Stomach (tissue), 8 donors: ENCODE measurements at regions not wholly inside any gene's neighbourhood (a gene's known extent, or its start where the extent isn't known, plus 50 kb on each side); places are given as distances from the start of the nearest gene placed in this dataset.

Experiments
- DNase-seq, 2 donors: peaks; one replicate each; pipeline versions ENCODE4 v3.0.0 to v3.0.0-alpha.2; 2013 to 2019
- H3K27ac ChIP-seq, 5 donors: fragments of 200-600 bp in 4 of 5; sonication (generic) in 4 of 5; one replicate each; pipeline ENCODE4 v1.5.1; 2013 to 2019; ENCODE audit warnings: mild to moderate bottlenecking in 1 of 5, moderate library complexity in 1 of 5
- H3K27me3 ChIP-seq, 3 donors: fragments of 200-600 bp; sonication (generic); one replicate each; pipeline ENCODE4 v1.5.1; 2017 to 2019; ENCODE audit warnings: mixed run types in 1 of 3
- H3K36me3 ChIP-seq, 4 donors: fragments of 200-600 bp; sonication (generic); 1 replicate in 3 of 4; 2 replicates in 1 of 4; pipeline ENCODE4 v1.5.1; 2016 to 2019
- H3K4me1 ChIP-seq, 4 donors: fragments of 200-600 bp; sonication (generic); one replicate each; pipeline ENCODE4 v1.5.1; 2016 to 2019
- H3K4me3 ChIP-seq, 4 donors: fragments of 200-600 bp; sonication (generic) in 3 of 4; one replicate each; pipeline ENCODE4 v1.5.1; 2016 to 2019; ENCODE audit warnings: mild to moderate bottlenecking in 1 of 4
- H3K9me3 ChIP-seq, 4 donors: fragments of 200-600 bp; sonication (generic); one replicate each; pipeline ENCODE4 v1.5.1; 2016 to 2019
- CTCF ChIP-seq, 7 experiments: fragments of 450-650 bp in 4 of 7; fragments of 200-600 bp in 3 of 7; sonication (generic) in 3 of 7; IDR thresholded peaks; one replicate each; pipeline ENCODE4 v1.5.1; 2016 to 2019; ENCODE audit warnings: antibody characterized with exemption in 7 of 7, control low read depth in 2 of 7, mild to moderate bottlenecking in 1 of 7
- EP300 ChIP-seq: sonication (generic); formaldehyde crosslinking; IDR thresholded peaks from one replicate; pipeline ENCODE4 v1.6.1; 2017; ENCODE audit warnings: antibody characterized with exemption
- POLR2A ChIP-seq, 4 donors: fragments of 450-650 bp; IDR thresholded peaks; one replicate each; pipeline ENCODE4 v1.6.1; 2016; ENCODE audit warnings: antibody characterized with exemption in 4 of 4, control low read depth in 2 of 4, mild to moderate bottlenecking in 1 of 4, moderate library complexity in 1 of 4
- POLR2AphosphoS5 ChIP-seq, 3 donors: sonication (generic); formaldehyde crosslinking; IDR thresholded peaks; one replicate each; pipeline ENCODE4 v1.6.1; 2016; ENCODE audit warnings: antibody characterized with exemption in 3 of 3
- WGBS, 5 donors: extraction: QIAGEN DNeasy Blood & Tissue Kit in 3 of 5; methylation state at CpG; one replicate each; pipeline versions ENCODE4 v1.1.5 to v1.1.7; 2013 to 2018; 5-methylcytosine and 5-hydroxymethylcytosine counted together
- intact Hi-C: fragments of 100-400 bp; cut with DNase I; formaldehyde crosslinking; loops from one replicate; pipeline ENCODE4 v1.15.1; 2023; ENCODE audit warnings: low total_unique reads
- donor health status: healthy with polysubstance abuse.
- donor health status: Bipolar disorder and iron deficiency.
- donor health status: healthy.

GRCh38 chrX:39600222-39600621 lies 497.5 kb downstream of the BCOR start:
- 74 to 89% (median 87%) methylated on average over 3 to 6 of the region's 6 CpGs for WGBS, 5 donors
- Histone ChIP-seq H3K27me3 (peaks cover 0 to 3% (median 0%) of the 10 kb centered on the region in 3 donors), H3K9me3 (no peaks in the 10 kb centered on the region), H3K4me1 (no peaks in the 10 kb centered on the region), H3K4me3 (no peak overlapping the region), H3K36me3 (no peaks in the 10 kb centered on the region), H3K27ac (no peak overlapping the region)
- intact Hi-C loops = no loop called here
- no peak for TF ChIP-seq EP300
- no peak for TF ChIP-seq CTCF (IDR thresholded peaks at IDR 0.05)
- TF ChIP-seq POLR2AphosphoS5 (IDR thresholded peaks at IDR 0.05) = no peak
- no peak for DNase-seq

- Histone ChIP-seq H3K27me3 (peaks cover 0 to 9% (median 0%) of the 10 kb centered on the region in 3 donors), H3K27ac (no peak overlapping the region), H3K9me3 (peaks cover 0 to 4% (median under 1%) of the 10 kb centered on the region in 4 donors), H3K4me3 (no peak overlapping the region), H3K36me3 (no peaks in the 10 kb centered on the region), H3K4me1 (no peaks in the 10 kb centered on the region)
- 47 to 61% (median 55%) methylated on average over 11 to 19 of the region's 19 CpGs for WGBS, 5 donors
- intact Hi-C loops = no loop called here
- no peak for TF ChIP-seq POLR2AphosphoS5 (IDR thresholded peaks at IDR 0.05)
- no peak for TF ChIP-seq POLR2A (IDR thresholded peaks at IDR 0.05)
- no peak for TF ChIP-seq CTCF (IDR thresholded peaks at IDR 0.05)
- TF ChIP-seq EP300 = no peak
- no peak for DNase-seq
These were observed 496.3 kb downstream of the BCOR start for GRCh38 chrX:39601231-39602177.

GRCh38 chrX:39602195-39602594 lies 495.6 kb downstream of the BCOR start:
- WGBS, 5 donors = 61 to 91% (median 83%) methylated on average over 3 to 4 of the region's 4 CpGs

GRCh38 chrX:39603230-39603629 lies 494.5 kb downstream of the BCOR start:
- Histone ChIP-seq H3K27ac (no peak overlapping the region), H3K4me3 (no peak overlapping the region), H3K27me3 (peaks cover 0 to 9% (median 0%) of the 10 kb centered on the region in 3 donors), H3K9me3 (peaks cover 0 to 16% (median 7%) of the 10 kb centered on the region in 4 donors), H3K4me1 (no peaks in the 10 kb centered on the region), H3K36me3 (no peaks in the 10 kb centered on the region)
- no peak for DNase-seq
- WGBS, 5 donors = 50 to 63% (median 57%) methylated on average over 4 of the region's 4 CpGs
- intact Hi-C loops = no loop called here
- TF ChIP-seq POLR2A (IDR thresholded peaks at IDR 0.05) (no peak), EP300 (no peak), CTCF (IDR thresholded peaks at IDR 0.05) (no peak), POLR2AphosphoS5 (IDR thresholded peaks at IDR 0.05) (no peak)

More at GRCh38 chrX:39602195-39602594, 495.6 kb downstream of the BCOR start:
- TF ChIP-seq POLR2AphosphoS5 (IDR thresholded peaks at IDR 0.05) (no peak), POLR2A (IDR thresholded peaks at IDR 0.05) (no peak), CTCF (IDR thresholded peaks at IDR 0.05) (no peak), EP300 (no peak)
- Histone ChIP-seq H3K4me3 (no peak overlapping the region), H3K9me3 (peaks cover 0 to 11% (median 4%) of the 10 kb centered on the region in 4 donors), H3K27ac (peak overlapping the region in 1 of 5 donors; percentile 1), H3K4me1 (no peaks in the 10 kb centered on the region), H3K27me3 (peaks cover 0 to 9% (median 0%) of the 10 kb centered on the region in 3 donors), H3K36me3 (no peaks in the 10 kb centered on the region)
- intact Hi-C loops = no loop called here
- no peak for DNase-seq
